SH-SY5Y (cell line): ENCODE measurements at regions not wholly inside any gene's neighbourhood (a gene's known extent, or its start where the extent isn't known, plus 50 kb on each side); places are given as distances from the start of the nearest gene placed in this dataset.

Source experiments
- GATA2 ChIP-seq: IDR thresholded peaks from 2 replicates; pipeline ENCODE4 v1.6.1; 2011; ENCODE audit warnings: mild to moderate bottlenecking, low read depth, low read length
- GATA3 ChIP-seq: IDR thresholded peaks from 2 replicates; pipeline ENCODE4 v1.6.1; 2011; ENCODE audit warnings: low read depth, mild to moderate bottlenecking, low read length, moderate library complexity

GRCh38 chr2:198945496-198945895, 512.2 kb downstream of the SATB2 start:
- TF ChIP-seq GATA2: no peak
- TF ChIP-seq GATA3: no peak
